CD4-positive, CD25-positive, alpha-beta regulatory T cell (primary cell): ENCODE measurements at regions not wholly inside any gene's neighbourhood (a gene's known extent, or its start where the extent isn't known, plus 50 kb on each side); places are given as distances from the start of the nearest gene placed in this dataset.

Source experiments
- ATAC-seq, 2 donors: fragments of 150-1000 bp; cut with Tn5 transposase; one replicate each; pipeline ENCODE4 v1.10.0; 2021; ENCODE audit warnings: low read depth in 2 of 2, moderate number of reproducible peaks in 2 of 2, moderate library complexity in 1 of 2
- DNase-seq, 3 donors: peaks; one replicate each; pipeline versions ENCODE4 v3.0.0 to v3.0.0-alpha.2; 2012 to 2022; ENCODE audit warnings: mixed read lengths in 1 of 3
- H3K27ac ChIP-seq: one replicate; pipeline ENCODE4 v1.7.0; 2013; ENCODE audit warnings: mild to moderate bottlenecking, low read length; ENCODE audit not compliant: insufficient read depth, poor library complexity, severe bottlenecking
- H3K27me3 ChIP-seq: one replicate; pipeline ENCODE4 v1.7.0; 2013; ENCODE audit warnings: low read length; ENCODE audit not compliant: control insufficient read depth, insufficient read depth
- H3K36me3 ChIP-seq: one replicate; pipeline ENCODE4 v1.7.0; 2013; ENCODE audit warnings: mild to moderate bottlenecking, low read length, moderate library complexity; ENCODE audit not compliant: control insufficient read depth, insufficient read depth
- H3K4me1 ChIP-seq: 2 replicates; pipeline ENCODE4 v1.7.0; 2013; ENCODE audit warnings: mild to moderate bottlenecking, low read length; ENCODE audit not compliant: insufficient read depth, control insufficient read depth, poor library complexity, severe bottlenecking
- H3K4me3 ChIP-seq: one replicate; pipeline ENCODE4 v1.7.0; 2013; ENCODE audit warnings: low read depth, mild to moderate bottlenecking, low read length, moderate library complexity
- H3K9me3 ChIP-seq, 2 experiments: 1 replicate in 1 of 2; 2 replicates in 1 of 2; pipeline ENCODE4 v1.7.0; 2013; ENCODE audit warnings: low read length in 2 of 2, mild to moderate bottlenecking in 1 of 2, moderate library complexity in 1 of 2; ENCODE audit not compliant: control insufficient read depth in 2 of 2
- H3K27ac Mint-ChIP-seq, 3 donors: one replicate each; pipeline ENCODE4 v1.8.0; 2020 to 2022; ENCODE audit warnings: mild to moderate bottlenecking in 3 of 3, mixed read lengths in 3 of 3, moderate library complexity in 2 of 3
- H3K27me3 Mint-ChIP-seq: one replicate; pipeline ENCODE4 v1.8.0; 2022; ENCODE audit warnings: mild to moderate bottlenecking, mixed read lengths
- H3K36me3 Mint-ChIP-seq: one replicate; pipeline ENCODE4 v1.8.0; 2020; ENCODE audit warnings: mixed read lengths
- H3K4me1 Mint-ChIP-seq, 4 donors: one replicate each; pipeline ENCODE4 v1.8.0; 2020 to 2022; ENCODE audit warnings: mixed read lengths in 4 of 4, mild to moderate bottlenecking in 1 of 4
- H3K4me3 Mint-ChIP-seq, 4 donors: one replicate each; pipeline ENCODE4 v1.8.0; 2020 to 2022; ENCODE audit warnings: mild to moderate bottlenecking in 4 of 4, mixed read lengths in 4 of 4, moderate library complexity in 3 of 4
- H3K9me3 Mint-ChIP-seq, 7 donors: one replicate each; pipeline ENCODE4 v1.8.0; 2020 to 2022; ENCODE audit warnings: mixed read lengths in 7 of 7, mild to moderate bottlenecking in 3 of 7, moderate library complexity in 2 of 7

- Histone ChIP-seq H3K4me3 (no peak overlapping the region), H3K9me3 (no peaks in the 10 kb centered on the region), H3K27ac (no peak overlapping the region), H3K27me3 (no peaks in the 10 kb centered on the region), H3K36me3 (no peaks in the 10 kb centered on the region), H3K4me1 (no peaks in the 10 kb centered on the region)
- no peaks in the 10 kb centered on the region for H3K36me3 Mint-ChIP-seq
- DNase-seq (no peak), ATAC-seq (no peak)
- H3K27me3 Mint-ChIP-seq = no peaks in the 10 kb centered on the region
- no peaks in the 10 kb centered on the region for H3K4me1 Mint-ChIP-seq
- no peak overlapping the region for H3K27ac Mint-ChIP-seq
- H3K4me3 Mint-ChIP-seq = no peak overlapping the region
- H3K9me3 Mint-ChIP-seq = peaks cover 0 to 8% (median 5%) of the 10 kb centered on the region in 7 donors
Measured at GRCh38 chr6:9646342-9647070, 768.4 kb downstream of the TFAP2A start.

DNA sequence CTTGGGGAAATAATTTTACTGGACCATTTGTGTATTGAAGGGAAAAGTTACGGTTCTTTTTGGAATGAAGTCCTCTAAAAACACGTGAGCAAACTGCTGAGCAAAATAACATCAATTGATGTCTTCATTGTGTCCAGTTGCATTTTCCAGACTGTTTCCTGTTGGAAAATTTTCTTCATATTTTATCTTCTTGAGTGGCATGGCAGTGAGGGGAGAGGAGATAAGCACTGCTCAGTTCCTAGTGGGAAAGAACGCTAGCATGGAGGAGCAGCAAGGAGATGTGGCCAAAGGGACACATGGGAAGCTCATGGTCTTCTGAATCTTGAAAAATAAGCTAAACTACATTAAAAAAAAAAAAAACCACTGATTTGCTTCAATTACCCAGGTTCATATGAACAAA, 776.0 kb downstream of the TFAP2A start:
- Mint-ChIP-seq H3K27ac (no peak overlapping the region), H3K36me3 (no peaks in the 10 kb centered on the region), H3K4me3 (no peak overlapping the region), H3K9me3 (peaks cover 0 to 11% (median 3%) of the 10 kb centered on the region in 7 donors), H3K27me3 (no peaks in the 10 kb centered on the region), H3K4me1 (no peaks in the 10 kb centered on the region)
- no peaks in the 10 kb centered on the region for H3K9me3 ChIP-seq
- no peak for ATAC-seq
- no peaks in the 10 kb centered on the region for H3K27me3 ChIP-seq
- H3K4me3 ChIP-seq = no peak overlapping the region
- no peaks in the 10 kb centered on the region for H3K36me3 ChIP-seq
- no peak overlapping the region for H3K27ac ChIP-seq
- no peak for DNase-seq
- no peaks in the 10 kb centered on the region for H3K4me1 ChIP-seq

- H3K27me3 ChIP-seq = no peaks in the 10 kb centered on the region
- Mint-ChIP-seq H3K27me3 (no peaks in the 10 kb centered on the region), H3K36me3 (no peaks in the 10 kb centered on the region), H3K4me3 (no peak overlapping the region), H3K27ac (no peak overlapping the region), H3K4me1 (no peaks in the 10 kb centered on the region), H3K9me3 (peaks cover 2 to 23% (median 6%) of the 10 kb centered on the region in 7 donors)
- no peak for DNase-seq
- peaks cover 0 to 12% of the 10 kb centered on the region in 2 experiments for H3K9me3 ChIP-seq
- ATAC-seq = no peak
- no peak overlapping the region for H3K27ac ChIP-seq
- no peaks in the 10 kb centered on the region for H3K4me1 ChIP-seq
- H3K4me3 ChIP-seq = no peak overlapping the region
- H3K36me3 ChIP-seq = no peaks in the 10 kb centered on the region
Measured at GRCh38 chr6:9634776-9635175, 780.1 kb downstream of the TFAP2A start.

DNA sequence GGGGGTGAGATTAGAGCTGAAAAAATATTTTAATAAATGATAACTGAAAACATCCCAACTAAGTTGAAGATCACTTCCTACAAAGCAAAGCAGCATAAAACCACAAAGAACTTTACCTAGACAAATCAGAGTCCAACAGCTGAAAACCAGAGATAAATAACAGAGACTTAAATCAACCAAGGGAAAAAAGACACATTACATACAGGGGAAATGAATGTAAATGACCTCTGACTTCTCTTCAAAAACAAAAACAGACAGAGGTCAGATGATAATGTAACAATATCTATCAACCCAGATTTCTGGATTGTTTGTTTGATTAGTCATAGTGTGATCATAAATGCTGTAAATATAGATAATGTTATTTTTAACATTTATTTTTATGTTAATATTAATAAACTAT, 782.8 kb downstream of the TFAP2A start:
- H3K27ac ChIP-seq = no peak overlapping the region
- Mint-ChIP-seq H3K27ac (no peak overlapping the region), H3K36me3 (no peaks in the 10 kb centered on the region), H3K9me3 (peaks cover 2 to 24% (median 7%) of the 10 kb centered on the region in 7 donors), H3K4me3 (no peak overlapping the region), H3K4me1 (no peaks in the 10 kb centered on the region), H3K27me3 (no peaks in the 10 kb centered on the region)
- DNase-seq = no peak
- no peaks in the 10 kb centered on the region for H3K27me3 ChIP-seq
- peaks cover 0 to 12% of the 10 kb centered on the region in 2 experiments for H3K9me3 ChIP-seq
- no peak for ATAC-seq
- no peak overlapping the region for H3K4me3 ChIP-seq
- H3K36me3 ChIP-seq = no peaks in the 10 kb centered on the region
- H3K4me1 ChIP-seq = no peaks in the 10 kb centered on the region

DNA sequence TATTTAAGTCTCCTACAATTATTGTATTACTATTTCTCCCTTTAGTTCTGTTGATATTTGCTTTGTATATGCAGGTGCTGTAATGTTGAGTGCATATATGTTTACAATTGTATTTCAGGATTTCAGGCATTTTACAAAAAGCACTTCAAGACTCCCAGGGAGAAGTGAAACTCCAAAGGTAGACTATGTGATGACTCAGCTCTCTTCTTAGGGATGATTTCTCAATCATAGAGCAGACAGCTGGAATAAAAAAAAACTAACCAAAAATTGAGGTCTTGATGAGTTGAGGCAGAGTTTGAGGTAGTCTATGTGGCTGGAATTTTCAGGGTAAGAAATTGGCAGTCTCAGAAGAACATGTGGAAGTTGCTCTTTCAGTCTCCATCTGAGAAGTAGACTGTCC, 786.1 kb downstream of the TFAP2A start:
- Histone ChIP-seq H3K4me3 (no peak overlapping the region), H3K36me3 (no peaks in the 10 kb centered on the region), H3K27me3 (no peaks in the 10 kb centered on the region), H3K9me3 (peaks cover 7 to 12% of the 10 kb centered on the region in 2 experiments), H3K4me1 (no peaks in the 10 kb centered on the region), H3K27ac (no peak overlapping the region)
- H3K9me3 Mint-ChIP-seq = peaks cover 4 to 32% (median 8%) of the 10 kb centered on the region in 7 donors
- no peak for DNase-seq
- no peak overlapping the region for H3K4me3 Mint-ChIP-seq
- ATAC-seq = no peak
- H3K36me3 Mint-ChIP-seq = no peaks in the 10 kb centered on the region
- H3K27ac Mint-ChIP-seq = peak overlapping the region in 1 of 3 donors; percentile 27
- H3K4me1 Mint-ChIP-seq = peaks cover 0 to 4% (median under 1%) of the 10 kb centered on the region in 4 donors
- H3K27me3 Mint-ChIP-seq = no peaks in the 10 kb centered on the region

- Histone ChIP-seq H3K4me3 (no peak overlapping the region), H3K36me3 (no peaks in the 10 kb centered on the region), H3K27ac (no peak overlapping the region), H3K27me3 (no peaks in the 10 kb centered on the region), H3K4me1 (no peaks in the 10 kb centered on the region), H3K9me3 (peaks cover 7 to 12% of the 10 kb centered on the region in 2 experiments)
- Mint-ChIP-seq H3K4me1 (peaks cover 0 to 10% (median 3%) of the 10 kb centered on the region in 4 donors), H3K27ac (no peak overlapping the region), H3K36me3 (no peaks in the 10 kb centered on the region), H3K4me3 (no peak overlapping the region), H3K27me3 (no peaks in the 10 kb centered on the region), H3K9me3 (peaks cover 5 to 35% (median 9%) of the 10 kb centered on the region in 7 donors)
- DNase-seq (no peak), ATAC-seq (no peak)
Measured at GRCh38 chr6:9627916-9628315, 787.0 kb downstream of the TFAP2A start.

GRCh38 chr6:9623985-9624384, 790.9 kb downstream of the TFAP2A start:
- DNase-seq (no peak), ATAC-seq (no peak)
- H3K4me1 ChIP-seq = no peaks in the 10 kb centered on the region
- H3K27ac Mint-ChIP-seq = no peak overlapping the region
- no peak overlapping the region for H3K4me3 Mint-ChIP-seq
- no peak overlapping the region for H3K27ac ChIP-seq
- peaks cover 0 to 10% of the 10 kb centered on the region in 2 experiments for H3K9me3 ChIP-seq
- H3K4me3 ChIP-seq = peak overlapping the region; percentile 21
- H3K36me3 ChIP-seq = no peaks in the 10 kb centered on the region
- H3K36me3 Mint-ChIP-seq = no peaks in the 10 kb centered on the region
- H3K9me3 Mint-ChIP-seq = peaks cover 0 to 31% (median 8%) of the 10 kb centered on the region in 7 donors
- no peaks in the 10 kb centered on the region for H3K27me3 ChIP-seq
- H3K27me3 Mint-ChIP-seq = no peaks in the 10 kb centered on the region
- H3K4me1 Mint-ChIP-seq = peaks cover 0 to 11% (median 3%) of the 10 kb centered on the region in 4 donors

DNA sequence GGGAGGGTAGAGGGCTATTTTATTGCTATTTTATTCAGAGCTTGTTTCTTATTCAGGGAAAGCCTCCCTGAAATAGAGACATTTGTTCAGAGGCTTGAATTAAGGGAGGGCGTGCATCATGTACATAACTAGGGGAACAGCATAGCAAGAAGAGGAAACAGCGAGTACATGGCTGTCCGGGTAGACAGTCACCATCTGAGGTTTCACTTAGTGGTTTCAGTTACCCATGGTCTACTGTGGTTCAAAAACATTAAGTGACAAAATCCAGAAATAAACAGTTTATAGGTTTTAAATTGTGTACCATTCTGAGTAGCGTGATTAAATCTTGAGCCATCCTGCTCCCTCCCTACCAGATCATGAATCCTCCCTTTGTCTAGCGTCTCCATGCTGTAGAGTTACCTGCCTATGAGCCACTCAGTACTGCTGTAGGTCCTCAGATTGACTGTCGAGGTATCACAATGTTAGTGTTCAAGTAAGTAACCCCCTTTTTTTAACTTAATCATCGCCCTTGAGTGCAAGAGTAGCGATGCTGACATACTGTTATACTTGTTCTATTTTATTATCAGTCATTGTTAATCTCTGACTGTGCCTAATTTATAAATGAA, 791.5 kb downstream of the TFAP2A start:
- Mint-ChIP-seq H3K9me3 (peaks cover 0 to 26% (median 8%) of the 10 kb centered on the region in 7 donors), H3K4me3 (no peak overlapping the region), H3K4me1 (peaks cover 0 to 11% (median 3%) of the 10 kb centered on the region in 4 donors), H3K27me3 (no peaks in the 10 kb centered on the region), H3K36me3 (no peaks in the 10 kb centered on the region), H3K27ac (no peak overlapping the region)
- no peaks in the 10 kb centered on the region for H3K36me3 ChIP-seq
- ATAC-seq (no peak), DNase-seq (no peak)
- H3K4me3 ChIP-seq = no peak overlapping the region
- H3K27me3 ChIP-seq = no peaks in the 10 kb centered on the region
- peaks cover 0 to 10% of the 10 kb centered on the region in 2 experiments for H3K9me3 ChIP-seq
- no peaks in the 10 kb centered on the region for H3K4me1 ChIP-seq
- H3K27ac ChIP-seq = no peak overlapping the region
